ENCODE measurements at regions not wholly inside any gene's neighbourhood (a gene's known extent, or its start where the extent isn't known, plus 50 kb on each side); places are given as distances from the start of the nearest gene placed in this dataset.

DNA sequence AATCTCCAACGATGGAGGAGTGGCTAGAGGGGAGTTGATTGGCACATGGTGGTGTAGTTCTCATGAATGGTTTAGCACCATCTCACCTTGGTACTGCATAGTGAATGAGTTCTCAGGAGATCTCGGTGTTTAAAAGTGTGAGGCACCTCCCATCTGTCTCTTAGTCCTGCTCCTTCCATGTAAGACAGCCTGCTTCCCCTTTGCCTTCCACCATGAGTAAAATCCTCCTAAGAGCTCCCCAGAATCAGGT is 428.8 kb upstream of the MAF start:
- Mint-ChIP-seq H3K9me3 (peaks cover 12 to 17% of the 10 kb centered on the region in 2 experiments), H3K4me1 (peaks cover 18 to 27% of the 10 kb centered on the region in 2 experiments; a peak in 3 of 4 replicates), H3K27me3 (ENCODE audit: low read depth) (no peaks in the 10 kb centered on the region; the same call in none of the 2 replicates), H3K4me3 (no peak overlapping the region), H3K36me3 (ENCODE audit: insufficient read depth in 1 of 3, low read depth in 3 of 3) (peaks cover 0 to 11% (median 0%) of the 10 kb centered on the region in 3 experiments; a peak in 2 of 7 replicates), H3K27ac (no peak overlapping the region)
- WGBS (ENCODE audit: extremely low coverage, insufficient read length, low lambda C conversion rate): no CpG with 5 or more reads among the region's 2 CpGs
- no peak overlapping the region for H2BK20ac ChIP-seq (ENCODE audit: low read depth, low read length, poor library complexity, severe bottlenecking)
- H3K4ac ChIP-seq (ENCODE audit: low read depth, low read length): no peak overlapping the region
- H3K14ac ChIP-seq (ENCODE audit: insufficient read depth, low read length): no peak overlapping the region
- no peak for DNase-seq
- H3T11ph ChIP-seq (ENCODE audit: low read length): no peak overlapping the region
- H2BK120ac ChIP-seq (ENCODE audit: low read depth, low read length, poor library complexity, severe bottlenecking): no peak overlapping the region
- H3K56ac ChIP-seq (ENCODE audit: insufficient read length, low read depth, low read length): no peak overlapping the region
- no peaks in the 10 kb centered on the region for H4K20me1 ChIP-seq (ENCODE audit: control insufficient read depth, insufficient read depth, insufficient read length)
- no peaks in the 10 kb centered on the region for H3K23me2 ChIP-seq (ENCODE audit: insufficient read length, low read depth, low read length, poor library complexity, severe bottlenecking)
- no peak overlapping the region for H2BK5ac ChIP-seq (ENCODE audit: insufficient read length, low read length)
- no peak overlapping the region for H4K5ac ChIP-seq (ENCODE audit: insufficient read length, low read depth, low read length)
- H3K79me2 ChIP-seq (ENCODE audit: insufficient read depth, low read length): no peaks in the 10 kb centered on the region
- no peak overlapping the region for H3K18ac ChIP-seq (ENCODE audit: insufficient read length, low read depth, low read length)
- no peak overlapping the region for H3K23ac ChIP-seq (ENCODE audit: insufficient read length, low read depth, low read length)
- no peak overlapping the region for H4K8ac ChIP-seq (replicated peaks; ENCODE audit: insufficient read length, low read depth, low read length)
- H2BK12ac ChIP-seq (ENCODE audit: insufficient read length, low read depth, low read length): no peak overlapping the region
- H3K9ac ChIP-seq (ENCODE audit: extremely low read depth, insufficient read length, low read length): no peak overlapping the region
- TF ChIP-seq CTCF (conservative IDR thresholded peaks at IDR 0.05): no peak
- H3K4me1 ChIP-seq (ENCODE audit: insufficient read depth, low read length): no peaks in the 10 kb centered on the region
- no peak overlapping the region for H2BK15ac ChIP-seq (ENCODE audit: low read depth, low read length)
- H3K79me1 ChIP-seq (ENCODE audit: insufficient read depth, low read depth, low read length, poor library complexity, severe bottlenecking): no peaks in the 10 kb centered on the region
- H3K9me3 ChIP-seq (ENCODE audit: control insufficient read depth, low read depth, low read length): no peaks in the 10 kb centered on the region
- no peak overlapping the region for H4K91ac ChIP-seq (ENCODE audit: insufficient read length, low read depth, low read length)
- H2AK5ac ChIP-seq (ENCODE audit: insufficient read length, low read length): no peak overlapping the region
- H2AFZ ChIP-seq (ENCODE audit: low read length): no peak overlapping the region
- H3K27me3 ChIP-seq (ENCODE audit: insufficient read depth, low read length): no peaks in the 10 kb centered on the region
- H3K27ac ChIP-seq (ENCODE audit: insufficient read length, low read depth, low read length): no peak overlapping the region
- H3K4me2 ChIP-seq (ENCODE audit: insufficient read depth, insufficient read length, low read length): no peak overlapping the region

All from H9 (cell line).